Activated T-cell treated with anti-CD3 and anti-CD28 coated beads, Interleukin-2, amount 50 U/mL, for 4 hours (primary cell): ENCODE measurements at regions not wholly inside any gene's neighbourhood (a gene's known extent, or its start where the extent isn't known, plus 50 kb on each side); places are given as distances from the start of the nearest gene placed in this dataset.
"Not testable (repeated sequence)": the region's sequence is repeated elsewhere in the genome, so short reads cannot be mapped to it uniquely, and the experiment has no call there.

ENCODE experiments used
- ATAC-seq, 2 donors: fragments of 200-7000 bp; cut with Tn5 transposase; one replicate each; pipeline ENCODE4 v1.10.0; 2021
- DNase-seq: peaks from one replicate; pipeline ENCODE4 v3.0.0-alpha.2; 2020
- H3K27me3 Mint-ChIP-seq: one replicate; pipeline ENCODE4 v1.8.0; 2021; ENCODE audit warnings: low read depth, mixed read lengths
- H3K36me3 Mint-ChIP-seq: one replicate; pipeline ENCODE4 v1.8.0; 2022; ENCODE audit warnings: mixed read lengths; ENCODE audit not compliant: insufficient read depth
- H3K4me1 Mint-ChIP-seq: one replicate; pipeline ENCODE4 v1.8.0; 2021; ENCODE audit warnings: low read depth, mixed read lengths
- H3K4me3 Mint-ChIP-seq: one replicate; pipeline ENCODE4 v1.8.0; 2021; ENCODE audit warnings: mild to moderate bottlenecking, moderate library complexity, mixed read lengths
- H3K9me3 Mint-ChIP-seq: one replicate; pipeline ENCODE4 v1.8.0; 2021; ENCODE audit warnings: mixed read lengths

GRCh38 chr16:60636636-60637035 lies 1399.6 kb downstream of the CDH8 start:
- H3K9me3 Mint-ChIP-seq = peaks cover 17% of the 10 kb centered on the region
- ATAC-seq, H3K4me1 Mint-ChIP-seq, H3K27me3 Mint-ChIP-seq, DNase-seq, H3K4me3 Mint-ChIP-seq, H3K36me3 Mint-ChIP-seq: not testable (repeated sequence)

GRCh38 chr16:60636117-60636516 lies 1400.1 kb downstream of the CDH8 start:
- Mint-ChIP-seq H3K27me3 (no peaks in the 10 kb centered on the region), H3K4me3 (no peak overlapping the region), H3K9me3 (peaks cover 16% of the 10 kb centered on the region), H3K36me3 (no peaks in the 10 kb centered on the region), H3K4me1 (no peaks in the 10 kb centered on the region)
- ATAC-seq = no peak
- DNase-seq = no peak

- Mint-ChIP-seq H3K9me3 (peaks cover 15% of the 10 kb centered on the region), H3K4me1 (no peaks in the 10 kb centered on the region), H3K36me3 (no peaks in the 10 kb centered on the region), H3K4me3 (no peak overlapping the region), H3K27me3 (no peaks in the 10 kb centered on the region)
- DNase-seq (no peak), ATAC-seq (no peak)
These were observed 1400.7 kb downstream of the CDH8 start for GRCh38 chr16:60635548-60635947.

GRCh38 chr16:60611844-60612243 lies 1424.4 kb downstream of the CDH8 start:
- no peak for DNase-seq
- Mint-ChIP-seq H3K36me3 (no peaks in the 10 kb centered on the region), H3K4me1 (no peaks in the 10 kb centered on the region), H3K4me3 (no peak overlapping the region), H3K27me3 (no peaks in the 10 kb centered on the region), H3K9me3 (peaks cover 31% of the 10 kb centered on the region)
- no peak for ATAC-seq

GRCh38 chr16:60608971-60609370 lies 1427.3 kb downstream of the CDH8 start:
- H3K36me3 Mint-ChIP-seq = no peaks in the 10 kb centered on the region
- H3K27me3 Mint-ChIP-seq = no peaks in the 10 kb centered on the region
- no peak overlapping the region for H3K4me3 Mint-ChIP-seq
- no peak for ATAC-seq
- DNase-seq = no peak
- H3K9me3 Mint-ChIP-seq = peaks cover 28% of the 10 kb centered on the region
- H3K4me1 Mint-ChIP-seq = no peaks in the 10 kb centered on the region

GRCh38 chr16:60605652-60606051 lies 1430.6 kb downstream of the CDH8 start:
- H3K36me3 Mint-ChIP-seq, DNase-seq, ATAC-seq, H3K4me1 Mint-ChIP-seq, H3K4me3 Mint-ChIP-seq, H3K27me3 Mint-ChIP-seq: not testable (repeated sequence)
- peaks cover 25% of the 10 kb centered on the region for H3K9me3 Mint-ChIP-seq

- Mint-ChIP-seq H3K27me3 (no peaks in the 10 kb centered on the region), H3K4me3 (no peak overlapping the region), H3K36me3 (no peaks in the 10 kb centered on the region), H3K9me3 (peaks cover 27% of the 10 kb centered on the region), H3K4me1 (no peaks in the 10 kb centered on the region)
- ATAC-seq (no peak), DNase-seq (no peak)
These were observed 1431.1 kb downstream of the CDH8 start for GRCh38 chr16:60605176-60605575.

GRCh38 chr16:60586493-60586892 lies 1449.7 kb downstream of the CDH8 start:
- DNase-seq = no peak
- no peaks in the 10 kb centered on the region for H3K27me3 Mint-ChIP-seq
- no peaks in the 10 kb centered on the region for H3K4me1 Mint-ChIP-seq
- H3K36me3 Mint-ChIP-seq = no peaks in the 10 kb centered on the region
- H3K4me3 Mint-ChIP-seq = no peak overlapping the region
- no peak for ATAC-seq
- peaks cover 23% of the 10 kb centered on the region for H3K9me3 Mint-ChIP-seq

GRCh38 chr16:60582528-60582927 lies 1453.7 kb downstream of the CDH8 start:
- H3K4me1 Mint-ChIP-seq = no peaks in the 10 kb centered on the region
- no peaks in the 10 kb centered on the region for H3K36me3 Mint-ChIP-seq
- H3K27me3 Mint-ChIP-seq = no peaks in the 10 kb centered on the region
- H3K4me3 Mint-ChIP-seq = no peak overlapping the region
- ATAC-seq (no peak), DNase-seq (no peak)
- peaks cover 23% of the 10 kb centered on the region for H3K9me3 Mint-ChIP-seq

GRCh38 chr16:60566901-60567300 lies 1469.3 kb downstream of the CDH8 start:
- ATAC-seq = no peak
- peaks cover 23% of the 10 kb centered on the region for H3K9me3 Mint-ChIP-seq
- no peaks in the 10 kb centered on the region for H3K4me1 Mint-ChIP-seq

GRCh38 chr16:60564588-60564987 lies 1471.7 kb downstream of the CDH8 start:
- no peaks in the 10 kb centered on the region for H3K4me1 Mint-ChIP-seq
- H3K4me3 Mint-ChIP-seq = no peak overlapping the region
- H3K36me3 Mint-ChIP-seq = no peaks in the 10 kb centered on the region
- H3K9me3 Mint-ChIP-seq = peaks cover 23% of the 10 kb centered on the region
- ATAC-seq (no peak), DNase-seq (no peak)
- no peaks in the 10 kb centered on the region for H3K27me3 Mint-ChIP-seq

More at GRCh38 chr16:60566901-60567300, 1469.3 kb downstream of the CDH8 start:
- Mint-ChIP-seq H3K4me3 (no peak overlapping the region), H3K27me3 (no peaks in the 10 kb centered on the region), H3K36me3 (no peaks in the 10 kb centered on the region)
- DNase-seq = no peak

- DNase-seq (no peak), ATAC-seq (no peak)
- Mint-ChIP-seq H3K4me3 (no peak overlapping the region), H3K27me3 (no peaks in the 10 kb centered on the region), H3K4me1 (no peaks in the 10 kb centered on the region), H3K9me3 (peaks cover 22% of the 10 kb centered on the region), H3K36me3 (no peaks in the 10 kb centered on the region)
These were observed 1473.1 kb downstream of the CDH8 start for GRCh38 chr16:60563166-60563565.

- Mint-ChIP-seq H3K4me3 (no peak overlapping the region), H3K36me3 (no peaks in the 10 kb centered on the region), H3K9me3 (peaks cover 22% of the 10 kb centered on the region), H3K4me1 (no peaks in the 10 kb centered on the region), H3K27me3 (no peaks in the 10 kb centered on the region)
- no peak for ATAC-seq
- DNase-seq = no peak
These were observed 1477.3 kb downstream of the CDH8 start for GRCh38 chr16:60558936-60559335.

GRCh38 chr16:60553090-60553757 lies 1483.0 kb downstream of the CDH8 start:
- Mint-ChIP-seq H3K4me3 (no peak overlapping the region), H3K27me3 (no peaks in the 10 kb centered on the region), H3K9me3 (peaks cover 28% of the 10 kb centered on the region), H3K36me3 (no peaks in the 10 kb centered on the region), H3K4me1 (no peaks in the 10 kb centered on the region)
- no peak for ATAC-seq
- DNase-seq = no peak

- no peak for DNase-seq
- no peaks in the 10 kb centered on the region for H3K27me3 Mint-ChIP-seq
- H3K9me3 Mint-ChIP-seq = peaks cover 16% of the 10 kb centered on the region
- no peaks in the 10 kb centered on the region for H3K36me3 Mint-ChIP-seq
- no peak overlapping the region for H3K4me3 Mint-ChIP-seq
- no peak for ATAC-seq
- no peaks in the 10 kb centered on the region for H3K4me1 Mint-ChIP-seq
These were observed 1494.7 kb downstream of the CDH8 start for GRCh38 chr16:60541535-60541934.
